Stimulated activated CD4-positive, alpha-beta T cell treated with anti-CD3 and anti-CD28 coated beads, Interleukin-15, amount 100 ng/mL, for 24 hours (primary cell): ENCODE measurements at regions not wholly inside any gene's neighbourhood (a gene's known extent, or its start where the extent isn't known, plus 50 kb on each side); places are given as distances from the start of the nearest gene placed in this dataset.

Source experiments
- DNase-seq: peaks from one replicate; pipeline ENCODE4 v3.0.0-alpha.2; 2020

DNA sequence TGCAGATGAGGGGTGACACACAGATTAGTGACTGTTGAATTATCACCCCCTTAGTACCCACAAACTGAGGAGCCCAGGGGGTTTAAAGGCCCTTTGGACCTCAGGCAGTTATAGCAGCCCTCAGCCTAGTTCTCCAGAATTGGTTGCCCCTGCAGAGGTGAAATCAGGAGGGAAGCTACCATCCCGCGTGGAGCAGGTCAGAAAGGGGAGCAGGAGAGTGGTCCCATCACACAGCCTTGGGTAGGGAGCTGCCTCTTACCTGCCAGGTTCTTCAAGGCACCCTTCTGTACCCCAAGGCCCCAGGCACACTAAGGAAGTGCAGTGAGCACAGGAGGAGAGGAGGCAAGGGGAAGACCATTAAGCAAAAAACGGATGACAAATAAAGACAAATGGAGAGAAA is 121.2 kb upstream of the TNR start:
- no peak for DNase-seq

GRCh38 chr1:175864183-175864582 is 120.8 kb upstream of the TNR start:
- DNase-seq = no peak

DNA sequence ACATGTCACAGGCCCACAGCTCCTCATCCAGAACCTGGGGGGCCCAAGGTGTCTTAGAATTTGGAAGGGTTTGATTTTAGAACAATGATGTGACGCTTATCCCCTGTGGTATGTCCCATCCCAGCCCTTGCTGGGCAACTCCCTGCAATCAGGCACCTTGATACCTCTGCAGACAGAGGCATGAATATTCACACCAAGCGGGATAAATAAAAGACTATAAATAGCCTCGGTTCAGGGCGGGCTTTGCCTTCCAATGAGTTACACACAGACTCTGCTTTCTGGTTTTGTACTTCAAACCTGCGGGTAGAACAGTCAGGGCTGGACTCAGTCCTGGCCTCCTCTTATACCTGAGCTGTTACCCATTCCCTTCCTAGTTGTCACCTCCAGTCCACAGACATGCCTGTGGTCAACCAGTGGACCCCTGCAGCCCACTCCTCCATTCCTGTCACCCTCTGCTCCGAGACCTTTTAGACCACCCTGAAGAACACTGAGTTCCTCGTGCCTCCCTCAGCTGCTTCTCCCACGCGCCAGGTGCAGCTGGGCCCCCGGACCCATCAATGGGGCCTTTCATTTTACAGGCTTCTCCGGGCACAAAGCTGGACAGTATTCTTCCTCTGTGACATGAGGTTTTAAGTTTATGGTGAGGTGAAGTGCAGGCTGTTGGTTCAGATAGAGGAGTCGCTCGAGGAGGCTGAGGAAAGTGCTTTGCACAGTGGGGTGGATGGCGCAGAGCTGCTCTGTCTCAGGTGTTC is 120.1 kb upstream of the TNR start:
- DNase-seq = no peak

- DNase-seq = no peak
These were observed 119.0 kb upstream of the TNR start for GRCh38 chr1:175862408-175862807.

- DNase-seq = no peak
These were observed 118.4 kb upstream of the TNR start for GRCh38 chr1:175861626-175862367.

DNA sequence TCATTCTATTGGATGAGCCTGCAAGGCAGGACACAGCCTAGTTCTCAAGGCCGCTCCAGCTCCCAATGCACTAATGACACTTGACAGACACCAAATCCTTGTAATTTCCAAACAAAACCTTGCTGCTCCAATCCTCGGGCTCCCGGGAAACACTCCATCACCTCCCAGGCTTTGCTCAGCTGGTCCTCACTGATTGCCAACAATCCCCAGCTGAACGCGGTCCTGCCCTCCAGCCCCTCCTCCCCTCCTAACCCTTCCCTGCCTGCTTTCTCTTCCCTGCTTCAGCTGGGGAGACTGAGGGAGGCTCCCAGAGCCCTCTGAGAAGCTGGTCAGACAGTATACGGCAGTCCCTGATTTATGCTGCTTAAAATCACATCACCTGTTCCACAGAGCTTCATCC is 114.4 kb upstream of the TNR start:
- no peak for DNase-seq

GRCh38 chr1:175853681-175854080 is 110.3 kb upstream of the TNR start:
- no peak for DNase-seq

- DNase-seq = no peak
These were observed 108.4 kb upstream of the TNR start for GRCh38 chr1:175851749-175852148.

DNA sequence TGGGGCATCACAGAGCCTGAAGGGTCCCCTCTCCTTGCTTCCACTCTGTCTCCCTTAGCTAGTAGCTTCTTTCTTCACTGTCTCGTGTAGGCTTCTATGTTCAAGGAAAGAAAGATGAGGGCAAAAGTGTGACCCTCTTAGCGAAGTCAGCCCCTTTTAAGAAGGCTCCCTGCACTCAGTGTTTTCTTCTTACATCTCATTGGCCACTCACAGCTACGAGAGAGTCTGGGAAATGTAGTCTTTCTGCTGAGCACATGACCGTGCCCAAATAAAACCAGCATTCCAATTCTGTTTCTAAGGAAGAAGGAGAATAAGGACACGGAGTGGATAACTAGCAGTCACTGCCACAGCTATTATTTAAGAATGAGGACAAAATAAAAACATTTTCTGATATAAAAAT is 104.9 kb upstream of the TNR start:
- no peak for DNase-seq

- DNase-seq = no peak
These were observed 102.6 kb upstream of the TNR start for GRCh38 chr1:175845985-175846384.

DNA sequence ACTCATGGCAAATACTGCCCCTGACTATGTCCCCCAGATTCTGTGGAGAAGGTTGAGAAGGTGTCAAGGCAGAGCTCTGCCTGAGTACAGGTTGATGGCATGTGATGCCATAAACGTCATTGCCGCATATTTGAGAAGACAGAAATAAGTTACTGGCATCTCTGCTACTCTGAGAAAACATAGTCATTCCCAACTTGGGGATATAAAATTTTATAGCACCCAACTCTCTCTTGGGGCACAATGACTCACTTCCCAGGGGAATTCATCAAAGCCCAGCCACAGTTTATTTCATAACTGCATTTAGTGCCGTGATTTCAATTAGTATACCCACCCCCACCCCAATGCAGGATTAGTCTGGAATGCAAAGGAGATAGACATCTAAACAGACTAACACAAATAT is 101.9 kb upstream of the TNR start:
- no peak for DNase-seq

DNA sequence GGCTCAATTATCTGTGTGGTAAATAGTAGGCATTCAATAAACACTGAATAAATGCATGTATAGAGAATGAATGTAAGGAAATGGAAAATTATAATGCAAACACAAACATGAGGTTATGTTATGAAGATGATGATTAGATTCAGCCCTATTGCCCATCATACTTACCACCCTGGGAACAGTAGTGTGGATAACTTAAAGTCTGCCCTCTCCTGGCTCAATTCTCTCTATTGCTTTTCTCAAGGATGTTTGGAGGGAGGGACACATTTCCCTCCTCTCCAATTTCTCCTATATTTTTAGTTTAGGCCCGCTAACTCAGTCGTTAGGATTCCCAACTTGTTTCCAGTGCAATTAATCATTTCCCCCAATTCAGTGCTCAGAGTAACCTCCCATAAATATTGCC is 101.5 kb upstream of the TNR start:
- DNase-seq = no peak

- no peak for DNase-seq
These were observed 99.2 kb upstream of the TNR start for GRCh38 chr1:175842550-175842949.

GRCh38 chr1:175841738-175842187 is 98.4 kb upstream of the TNR start:
- DNase-seq = no peak

- DNase-seq = no peak
These were observed 97.4 kb upstream of the TNR start for GRCh38 chr1:175840787-175841186.

GRCh38 chr1:175839779-175840669 is 96.6 kb upstream of the TNR start:
- no peak for DNase-seq

DNA sequence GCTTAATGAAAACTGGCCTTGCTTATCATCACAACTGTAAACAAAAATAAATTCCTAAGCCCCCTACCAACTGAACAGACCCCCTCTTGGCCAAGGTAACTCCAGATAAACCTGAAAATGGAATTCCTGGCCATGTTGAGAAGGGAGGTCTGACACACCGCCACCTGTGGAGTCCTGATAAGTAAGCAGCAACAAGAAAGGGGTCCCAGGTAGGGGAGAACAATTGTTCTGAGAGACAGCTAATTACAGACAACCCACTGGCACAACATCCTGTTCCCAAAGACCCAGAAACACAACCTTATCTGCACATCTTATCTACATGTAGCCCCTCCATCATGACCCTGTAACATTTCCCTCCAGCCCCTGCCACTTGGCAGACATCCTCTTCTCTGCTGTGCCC is 91.2 kb upstream of the TNR start:
- DNase-seq = no peak

GRCh38 chr1:175833951-175834350 is 90.6 kb upstream of the TNR start:
- no peak for DNase-seq

DNA sequence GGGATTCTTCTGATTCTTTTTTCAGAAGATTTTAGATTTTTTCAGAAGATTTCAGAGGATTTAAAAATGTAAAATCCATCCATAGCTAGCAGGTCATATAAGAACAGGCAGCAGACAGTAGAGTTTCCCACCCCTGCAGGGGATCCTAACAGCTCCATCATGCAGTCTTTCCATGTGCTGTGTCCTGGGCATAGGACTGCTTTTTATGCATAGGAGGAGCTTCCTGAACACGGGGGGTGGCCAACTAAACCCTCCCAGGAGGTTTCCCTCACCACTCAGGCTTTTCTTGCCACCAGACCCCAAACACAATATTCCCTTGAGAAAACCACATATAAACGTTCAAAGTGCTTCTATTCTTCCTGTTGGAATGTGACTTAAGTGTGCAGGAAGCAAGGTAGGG is 90.1 kb upstream of the TNR start:
- DNase-seq = no peak

GRCh38 chr1:175830500-175830899 is 87.1 kb upstream of the TNR start:
- DNase-seq = no peak

DNA sequence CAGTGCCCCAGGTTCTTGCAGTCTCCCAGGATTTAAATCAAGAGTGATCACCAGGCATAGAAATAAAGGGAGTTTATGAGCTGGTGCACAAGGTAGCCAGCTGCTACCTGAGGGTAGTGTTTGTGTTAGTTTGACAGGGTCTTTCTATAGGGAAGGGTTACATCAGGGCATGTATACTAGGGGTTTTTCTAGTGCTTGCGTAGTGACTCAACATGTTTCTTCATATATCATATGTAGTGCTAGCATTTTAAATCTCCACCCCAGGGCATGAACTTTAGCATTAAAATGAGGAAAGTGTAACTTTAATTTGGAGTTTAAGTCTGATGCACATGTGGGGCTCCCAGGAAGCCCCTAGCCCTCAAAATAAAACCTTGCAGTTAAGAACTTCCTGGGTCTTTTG is 86.5 kb upstream of the TNR start:
- DNase-seq = no peak

DNA sequence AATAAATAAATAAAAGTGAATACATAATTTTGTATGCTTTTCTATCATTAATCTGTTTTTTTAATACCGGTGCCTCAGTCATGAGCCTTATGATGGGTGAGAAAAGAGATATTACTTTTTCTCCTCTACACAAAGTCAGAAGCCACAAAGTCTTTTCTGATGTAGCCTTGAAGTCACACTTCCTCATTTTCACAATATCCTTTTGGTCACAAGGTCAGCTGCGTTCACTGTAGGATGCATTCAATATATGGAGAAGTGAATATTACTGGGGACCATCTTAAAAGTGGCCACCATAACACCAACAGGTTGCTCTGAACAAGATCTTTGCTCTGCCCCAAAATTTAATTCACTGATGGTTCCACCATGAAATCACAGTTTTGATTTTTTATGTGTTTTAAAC is 83.3 kb upstream of the TNR start:
- no peak for DNase-seq

DNA sequence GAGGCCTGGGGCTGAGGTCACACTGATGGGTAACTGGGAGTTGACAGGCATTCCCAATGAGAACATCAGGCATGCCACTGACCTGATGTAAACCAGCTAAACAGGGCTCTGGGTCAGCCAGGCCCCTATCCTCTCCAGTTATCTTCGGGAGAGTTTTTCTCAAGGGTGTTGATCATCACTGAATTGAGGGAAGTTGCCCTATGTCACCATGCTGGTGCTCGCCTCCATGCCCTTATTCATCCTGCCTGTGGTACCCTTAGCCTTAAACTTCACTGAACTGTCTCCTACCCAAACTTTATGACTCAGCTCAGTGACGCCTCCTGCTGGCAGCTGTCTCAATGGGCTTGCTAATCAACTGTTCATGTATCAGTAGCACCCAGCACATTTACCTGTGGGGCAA is 80.7 kb upstream of the TNR start:
- DNase-seq = peak; percentile 48

DNA sequence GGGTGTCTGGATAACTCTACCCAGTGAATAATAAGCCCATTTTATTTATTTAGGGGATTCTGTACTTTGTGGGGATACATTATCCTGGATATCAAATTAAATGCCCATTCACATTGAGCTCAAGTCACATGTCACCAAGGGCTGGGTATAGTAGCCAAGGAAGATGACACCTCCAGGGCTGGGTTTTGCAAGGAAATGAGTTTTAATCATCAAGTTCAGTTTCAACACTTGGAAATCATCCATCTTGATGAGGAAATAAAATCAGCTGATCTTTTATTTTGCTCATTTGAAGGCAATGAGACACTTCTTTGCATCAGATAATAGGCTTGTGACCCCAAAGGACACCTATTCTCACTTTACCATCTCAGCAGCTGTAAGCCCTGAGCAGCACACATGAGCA is 80.0 kb upstream of the TNR start:
- no peak for DNase-seq
